Breast epithelium (tissue), 3 donors: ENCODE measurements at regions not wholly inside any gene's neighbourhood (a gene's known extent, or its start where the extent isn't known, plus 50 kb on each side); places are given as distances from the start of the nearest gene placed in this dataset.

Experiments
- POLR2A ChIP-seq: fragments of 450-650 bp; IDR thresholded peaks from one replicate; pipeline ENCODE4 v1.6.1; 2016; ENCODE audit warnings: antibody characterized with exemption, mild to moderate bottlenecking, moderate library complexity
- TF ChIP-seq, protein P1 (sequence below), 3 donors: fragments of 450-650 bp; IDR thresholded peaks; one replicate each; pipeline ENCODE4 v1.5.1; 2016 to 2017; ENCODE audit warnings: antibody characterized with exemption in 3 of 3, mild to moderate bottlenecking in 3 of 3, moderate library complexity in 3 of 3

- TF ChIP-seq, protein P1, sequence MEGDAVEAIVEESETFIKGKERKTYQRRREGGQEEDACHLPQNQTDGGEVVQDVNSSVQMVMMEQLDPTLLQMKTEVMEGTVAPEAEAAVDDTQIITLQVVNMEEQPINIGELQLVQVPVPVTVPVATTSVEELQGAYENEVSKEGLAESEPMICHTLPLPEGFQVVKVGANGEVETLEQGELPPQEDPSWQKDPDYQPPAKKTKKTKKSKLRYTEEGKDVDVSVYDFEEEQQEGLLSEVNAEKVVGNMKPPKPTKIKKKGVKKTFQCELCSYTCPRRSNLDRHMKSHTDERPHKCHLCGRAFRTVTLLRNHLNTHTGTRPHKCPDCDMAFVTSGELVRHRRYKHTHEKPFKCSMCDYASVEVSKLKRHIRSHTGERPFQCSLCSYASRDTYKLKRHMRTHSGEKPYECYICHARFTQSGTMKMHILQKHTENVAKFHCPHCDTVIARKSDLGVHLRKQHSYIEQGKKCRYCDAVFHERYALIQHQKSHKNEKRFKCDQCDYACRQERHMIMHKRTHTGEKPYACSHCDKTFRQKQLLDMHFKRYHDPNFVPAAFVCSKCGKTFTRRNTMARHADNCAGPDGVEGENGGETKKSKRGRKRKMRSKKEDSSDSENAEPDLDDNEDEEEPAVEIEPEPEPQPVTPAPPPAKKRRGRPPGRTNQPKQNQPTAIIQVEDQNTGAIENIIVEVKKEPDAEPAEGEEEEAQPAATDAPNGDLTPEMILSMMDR (IDR thresholded peaks at IDR 0.05) = no peak
- no peak for TF ChIP-seq POLR2A
Observed at GRCh38 chr10:128747582-128748346, 621.5 kb upstream of the MKI67 start.
